Keratinocyte (primary cell): ENCODE measurements at regions not wholly inside any gene's neighbourhood (a gene's known extent, or its start where the extent isn't known, plus 50 kb on each side); places are given as distances from the start of the nearest gene placed in this dataset.

ENCODE experiments used
- DNase-seq: peaks from one replicate; pipeline ENCODE4 v3.0.0-alpha.2; 2011; ENCODE audit warnings: low read depth, missing footprints, low spot score
- FAIRE-seq: peaks from 2 replicates; lab custom pipeline; 2011; peaks lifted over from hg19 to GRCh38; lab: Jason Lieb, UNC
- H2AFZ ChIP-seq: 2 replicates; pipeline ENCODE4 v1.6.0; 2012; ENCODE audit warnings: low read length, control low read depth, inconsistent platforms; ENCODE audit not compliant: control insufficient read depth
- H3K27ac ChIP-seq: 2 replicates; pipeline ENCODE4 v1.5.1; 2011; ENCODE audit warnings: low read length; ENCODE audit not compliant: control insufficient read depth, insufficient read depth
- H3K27me3 ChIP-seq: 3 replicates; pipeline ENCODE4 v1.6.0; 2011; ENCODE audit warnings: low read length; ENCODE audit not compliant: control insufficient read depth, insufficient read depth; ENCODE audit errors: extremely low read depth
- H3K36me3 ChIP-seq, 2 experiments: 2 replicates in 1 of 2; 3 replicates in 1 of 2; pipeline ENCODE4 v1.5.1; 2011; ENCODE audit warnings: low read length in 2 of 2, mild to moderate bottlenecking in 1 of 2; ENCODE audit not compliant: control insufficient read depth in 2 of 2, insufficient read depth in 2 of 2; ENCODE audit errors: extremely low read depth in 1 of 2
- H3K4me1 ChIP-seq: 3 replicates; pipeline ENCODE4 v1.5.1; 2011; ENCODE audit warnings: low read length; ENCODE audit not compliant: control insufficient read depth, insufficient read depth; ENCODE audit errors: extremely low read depth
- H3K4me2 ChIP-seq: 3 replicates; pipeline ENCODE4 v1.6.0; 2011; ENCODE audit warnings: low read depth, low read length; ENCODE audit not compliant: control insufficient read depth, insufficient read depth; ENCODE audit errors: extremely low read depth
- H3K4me3 ChIP-seq, 3 experiments: fragments of 200-600 bp in 1 of 3; sonication (generic) in 1 of 3; 2 replicates in 2 of 3; 3 replicates in 1 of 3; pipeline ENCODE4 v1.5.1; 2011 to 2016; ENCODE audit warnings: low read length in 3 of 3, mild to moderate bottlenecking in 3 of 3, control low read depth in 2 of 3, inconsistent platforms in 1 of 3, low read depth in 1 of 3, mixed read lengths in 1 of 3, mixed run types in 1 of 3, moderate library complexity in 1 of 3; ENCODE audit not compliant: control insufficient read depth in 2 of 3, insufficient read depth in 2 of 3; ENCODE audit errors: extremely low read depth in 1 of 3
- H3K79me2 ChIP-seq: 2 replicates; pipeline ENCODE4 v1.6.0; 2012; ENCODE audit warnings: low read length; ENCODE audit not compliant: control insufficient read depth, insufficient read depth
- H3K9ac ChIP-seq: 3 replicates; pipeline ENCODE4 v1.6.0; 2011; ENCODE audit warnings: low read length; ENCODE audit not compliant: control insufficient read depth, insufficient read depth; ENCODE audit errors: extremely low read depth
- H3K9me1 ChIP-seq: 3 replicates; pipeline ENCODE4 v1.6.0; 2011; ENCODE audit warnings: low read length; ENCODE audit not compliant: control insufficient read depth, insufficient read depth; ENCODE audit errors: extremely low read depth
- H3K9me3 ChIP-seq: 2 replicates; pipeline ENCODE4 v1.5.1; 2012; ENCODE audit warnings: low read depth, low read length; ENCODE audit not compliant: control insufficient read depth
- H4K20me1 ChIP-seq: 3 replicates; pipeline ENCODE4 v1.6.0; 2011; ENCODE audit warnings: low read length; ENCODE audit not compliant: control insufficient read depth, insufficient read depth; ENCODE audit errors: extremely low read depth
- EZH2 ChIP-seq: IDR thresholded peaks from one replicate; pipeline ENCODE4 v1.6.1; 2012; ENCODE audit warnings: inconsistent platforms, mild to moderate bottlenecking, low read length, moderate library complexity
- dilution Hi-C: fragments of 300-500 bp; cut with MboI; formaldehyde crosslinking; loops from one replicate; pipeline ENCODE4 v1.7.0; 2020; ENCODE audit warnings: low sequenced_read_pairs; ENCODE audit not compliant: extremely low pct_ligation_motif_present
- TF ChIP-seq, protein P1 (sequence below), 3 experiments: IDR thresholded peaks in 1 of 3; conservative IDR thresholded peaks in 1 of 3; optimal IDR thresholded peaks in 1 of 3; 2 replicates in 2 of 3; 3 replicates in 1 of 3; pipeline versions ENCODE3 to v1.5.1; 2011; ENCODE audit warnings: low read length in 3 of 3, mild to moderate bottlenecking in 3 of 3, moderate library complexity in 2 of 3, control low read depth in 1 of 3, inconsistent platforms in 1 of 3; ENCODE audit not compliant: insufficient read depth in 2 of 3; ENCODE audit errors: extremely low read depth in 1 of 3

DNA sequence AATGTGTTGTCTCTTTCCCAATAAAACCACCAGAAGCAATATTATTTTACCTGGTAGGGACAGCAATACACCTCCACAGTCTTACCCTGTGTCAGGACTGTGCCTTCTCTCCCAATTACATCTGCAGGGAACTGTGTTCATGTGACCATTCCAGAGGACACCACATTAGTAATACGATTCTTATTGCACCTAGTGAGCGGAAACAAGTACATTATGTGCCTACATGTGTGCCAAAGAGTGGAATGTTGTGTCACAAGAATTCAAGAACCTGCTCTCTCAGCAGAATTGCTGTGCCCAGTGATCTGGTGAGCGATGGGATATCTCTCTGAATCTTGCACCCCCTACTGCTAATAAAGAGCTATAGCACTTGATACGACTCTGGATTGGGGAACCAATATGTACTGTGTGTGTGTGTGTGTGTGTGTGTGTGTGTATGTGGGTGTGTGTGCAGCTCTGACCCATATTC, 57.4 kb upstream of the FOXC1 start:
- Histone ChIP-seq H2AFZ (no peak overlapping the region), H3K9me1 (no peaks in the 10 kb centered on the region), H3K4me1 (no peaks in the 10 kb centered on the region), H3K9ac (no peak overlapping the region), H4K20me1 (no peaks in the 10 kb centered on the region), H3K79me2 (no peaks in the 10 kb centered on the region), H3K27ac (no peak overlapping the region), H3K4me3 (no peak overlapping the region), H3K27me3 (peaks cover 4% of the 10 kb centered on the region), H3K4me2 (no peak overlapping the region), H3K9me3 (no peaks in the 10 kb centered on the region), H3K36me3 (no peaks in the 10 kb centered on the region)
- dilution Hi-C loops: no loop called here
- TF ChIP-seq, protein P1, sequence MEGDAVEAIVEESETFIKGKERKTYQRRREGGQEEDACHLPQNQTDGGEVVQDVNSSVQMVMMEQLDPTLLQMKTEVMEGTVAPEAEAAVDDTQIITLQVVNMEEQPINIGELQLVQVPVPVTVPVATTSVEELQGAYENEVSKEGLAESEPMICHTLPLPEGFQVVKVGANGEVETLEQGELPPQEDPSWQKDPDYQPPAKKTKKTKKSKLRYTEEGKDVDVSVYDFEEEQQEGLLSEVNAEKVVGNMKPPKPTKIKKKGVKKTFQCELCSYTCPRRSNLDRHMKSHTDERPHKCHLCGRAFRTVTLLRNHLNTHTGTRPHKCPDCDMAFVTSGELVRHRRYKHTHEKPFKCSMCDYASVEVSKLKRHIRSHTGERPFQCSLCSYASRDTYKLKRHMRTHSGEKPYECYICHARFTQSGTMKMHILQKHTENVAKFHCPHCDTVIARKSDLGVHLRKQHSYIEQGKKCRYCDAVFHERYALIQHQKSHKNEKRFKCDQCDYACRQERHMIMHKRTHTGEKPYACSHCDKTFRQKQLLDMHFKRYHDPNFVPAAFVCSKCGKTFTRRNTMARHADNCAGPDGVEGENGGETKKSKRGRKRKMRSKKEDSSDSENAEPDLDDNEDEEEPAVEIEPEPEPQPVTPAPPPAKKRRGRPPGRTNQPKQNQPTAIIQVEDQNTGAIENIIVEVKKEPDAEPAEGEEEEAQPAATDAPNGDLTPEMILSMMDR (optimal IDR thresholded peaks at IDR 0.05 in 1 of 3, IDR thresholded peaks at IDR 0.05 in 1 of 3, conservative IDR thresholded peaks at IDR 0.05 in 1 of 3; ENCODE audit: extremely low read depth in 1 of 3, insufficient read depth in 2 of 3, low read length in 3 of 3): peak; percentile 39 to 48 (median 48)
- no peak for TF ChIP-seq EZH2
- no peak for FAIRE-seq
- no peak for DNase-seq

DNA sequence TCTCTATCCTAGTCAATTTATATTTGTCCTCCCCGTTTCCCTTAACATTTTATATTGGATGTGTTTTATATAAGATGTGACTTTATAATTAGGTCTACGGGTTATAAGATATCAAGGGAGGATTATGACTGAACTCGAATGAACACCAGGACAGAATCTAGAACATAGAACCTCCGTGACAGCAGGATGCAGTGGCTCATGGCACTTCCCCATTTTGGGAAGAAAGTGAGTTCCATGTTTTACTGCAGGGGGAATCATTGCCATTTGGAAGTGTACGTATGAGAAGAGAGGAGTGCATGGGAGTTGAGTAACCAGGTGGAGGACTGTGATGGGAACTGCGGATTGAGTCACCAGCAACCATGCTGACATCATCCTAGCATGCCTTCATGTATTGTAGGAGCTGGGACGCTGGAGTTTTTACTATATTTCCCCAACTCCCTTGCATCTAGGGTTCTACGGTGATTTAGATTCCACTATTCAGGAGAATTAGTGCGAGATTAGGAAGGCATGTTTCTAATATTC, 56.1 kb upstream of the FOXC1 start:
- no peak overlapping the region for H3K27ac ChIP-seq
- no peaks in the 10 kb centered on the region for H4K20me1 ChIP-seq
- no peaks in the 10 kb centered on the region for H3K4me1 ChIP-seq
- no peaks in the 10 kb centered on the region for H3K79me2 ChIP-seq
- H3K9me1 ChIP-seq: no peaks in the 10 kb centered on the region
- H3K4me3 ChIP-seq: no peak overlapping the region
- H2AFZ ChIP-seq: no peak overlapping the region
- H3K27me3 ChIP-seq: peaks cover 4% of the 10 kb centered on the region
- FAIRE-seq (peak; percentile 5), DNase-seq (no peak)
- dilution Hi-C loops: no loop called here
- H3K9ac ChIP-seq: no peak overlapping the region
- no peak for TF ChIP-seq EZH2
- TF ChIP-seq, protein P1 (optimal IDR thresholded peaks at IDR 0.05 in 1 of 3, IDR thresholded peaks at IDR 0.05 in 1 of 3, conservative IDR thresholded peaks at IDR 0.05 in 1 of 3; ENCODE audit: extremely low read depth in 1 of 3, insufficient read depth in 2 of 3, low read length in 3 of 3): no peak
- H3K36me3 ChIP-seq: no peaks in the 10 kb centered on the region
- H3K9me3 ChIP-seq: no peaks in the 10 kb centered on the region
- no peak overlapping the region for H3K4me2 ChIP-seq
